ENCODE measurements at regions not wholly inside any gene's neighbourhood (a gene's known extent, or its start where the extent isn't known, plus 50 kb on each side); places are given as distances from the start of the nearest gene placed in this dataset.

DNA sequence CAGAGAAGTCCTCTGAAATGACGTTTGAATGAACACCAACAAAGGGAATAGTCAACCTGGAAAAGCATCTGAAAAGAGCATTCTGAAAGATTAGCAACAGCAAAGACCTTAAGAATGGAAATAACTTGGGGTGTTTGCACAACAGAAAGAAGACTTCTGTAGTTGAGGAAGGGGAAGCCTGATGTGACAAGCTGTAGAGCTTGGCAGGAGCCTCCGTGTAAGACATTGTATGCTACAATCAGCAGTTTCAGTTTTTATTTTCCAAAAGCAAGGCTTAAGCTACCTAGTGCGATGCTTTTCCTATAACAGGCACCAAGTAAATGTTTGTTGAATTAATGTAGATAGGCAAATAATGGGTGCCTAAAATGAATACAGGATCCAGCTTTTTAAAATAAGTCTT lies 484.0 kb downstream of the SPRY1 start:
- Histone ChIP-seq H3K4me3 (no peak overlapping the region), H3K27ac (no peak overlapping the region)
- no peak for DNase-seq (ENCODE audit: low spot score)
- TF ChIP-seq, protein P1, sequence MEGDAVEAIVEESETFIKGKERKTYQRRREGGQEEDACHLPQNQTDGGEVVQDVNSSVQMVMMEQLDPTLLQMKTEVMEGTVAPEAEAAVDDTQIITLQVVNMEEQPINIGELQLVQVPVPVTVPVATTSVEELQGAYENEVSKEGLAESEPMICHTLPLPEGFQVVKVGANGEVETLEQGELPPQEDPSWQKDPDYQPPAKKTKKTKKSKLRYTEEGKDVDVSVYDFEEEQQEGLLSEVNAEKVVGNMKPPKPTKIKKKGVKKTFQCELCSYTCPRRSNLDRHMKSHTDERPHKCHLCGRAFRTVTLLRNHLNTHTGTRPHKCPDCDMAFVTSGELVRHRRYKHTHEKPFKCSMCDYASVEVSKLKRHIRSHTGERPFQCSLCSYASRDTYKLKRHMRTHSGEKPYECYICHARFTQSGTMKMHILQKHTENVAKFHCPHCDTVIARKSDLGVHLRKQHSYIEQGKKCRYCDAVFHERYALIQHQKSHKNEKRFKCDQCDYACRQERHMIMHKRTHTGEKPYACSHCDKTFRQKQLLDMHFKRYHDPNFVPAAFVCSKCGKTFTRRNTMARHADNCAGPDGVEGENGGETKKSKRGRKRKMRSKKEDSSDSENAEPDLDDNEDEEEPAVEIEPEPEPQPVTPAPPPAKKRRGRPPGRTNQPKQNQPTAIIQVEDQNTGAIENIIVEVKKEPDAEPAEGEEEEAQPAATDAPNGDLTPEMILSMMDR (IDR thresholded peaks at IDR 0.05): no peak

DNA sequence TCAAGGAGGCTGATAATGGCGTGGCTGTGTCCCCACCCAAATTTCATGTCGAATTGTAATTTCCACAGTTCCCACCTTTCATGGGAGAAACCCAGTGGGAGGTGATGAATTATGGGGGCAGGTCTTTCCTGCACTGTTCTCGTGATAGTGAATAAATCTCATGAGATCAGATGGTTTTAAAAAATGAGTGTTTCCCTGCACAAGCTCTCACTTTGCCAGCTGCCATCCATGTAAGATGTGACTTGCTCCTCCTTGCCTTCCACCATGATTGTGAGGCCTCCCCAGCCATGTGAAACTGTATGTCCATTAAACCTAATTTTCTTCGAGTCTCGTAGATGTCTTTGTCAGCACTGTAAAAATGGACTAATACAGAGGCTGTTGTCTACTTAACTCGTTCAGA lies 488.3 kb downstream of the SPRY1 start:
- DNase-seq (ENCODE audit: low spot score): no peak
- TF ChIP-seq, protein P1 (IDR thresholded peaks at IDR 0.05): no peak
- Histone ChIP-seq H3K4me3 (no peak overlapping the region), H3K27ac (no peak overlapping the region)

DNA sequence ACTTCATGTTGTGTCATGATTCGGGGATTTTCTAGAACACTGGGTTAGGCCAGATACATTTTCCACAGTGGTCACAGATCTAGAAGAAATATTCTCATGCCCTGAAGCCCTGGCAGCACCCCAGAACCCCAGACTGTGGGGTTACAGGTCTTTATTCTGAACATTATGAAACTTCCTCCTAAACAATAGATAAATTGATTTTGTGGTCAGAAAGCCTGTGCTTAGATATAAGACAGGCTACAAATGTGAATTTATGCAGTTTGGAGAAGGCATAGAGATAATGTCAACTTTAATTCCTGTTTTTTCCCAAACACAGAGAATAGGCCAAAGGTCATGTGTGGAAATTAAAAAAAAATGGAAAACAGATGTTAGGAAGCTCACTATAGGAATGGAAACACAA lies 492.9 kb downstream of the SPRY1 start:
- H3K4me3 ChIP-seq: no peak overlapping the region
- no peak overlapping the region for H3K27ac ChIP-seq
- TF ChIP-seq, protein P1 (IDR thresholded peaks at IDR 0.05): no peak
- DNase-seq (ENCODE audit: low spot score): no peak

DNA sequence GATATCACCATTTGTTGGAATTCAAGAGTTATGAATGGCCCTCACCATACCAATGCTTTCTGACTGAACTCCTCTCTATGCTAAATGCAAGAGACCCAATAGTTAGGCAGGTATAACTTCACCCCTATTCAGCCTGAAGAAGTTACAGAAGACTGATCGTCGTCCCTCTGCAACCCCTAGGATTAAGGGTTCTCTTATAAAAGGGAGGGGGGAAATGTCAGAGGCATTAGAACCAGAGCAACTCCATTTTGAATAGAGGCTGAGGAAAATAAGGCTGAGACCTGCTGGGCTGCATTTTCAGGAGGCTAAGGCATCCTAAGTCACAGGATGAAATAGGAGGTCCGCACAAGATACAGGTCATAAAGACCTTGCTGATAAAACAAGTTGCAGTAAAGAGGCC lies 494.3 kb downstream of the SPRY1 start:
- no peak for DNase-seq (ENCODE audit: low spot score)
- TF ChIP-seq, protein P1 (IDR thresholded peaks at IDR 0.05): no peak
- Histone ChIP-seq H3K4me3 (no peak overlapping the region), H3K27ac (no peak overlapping the region)

DNA sequence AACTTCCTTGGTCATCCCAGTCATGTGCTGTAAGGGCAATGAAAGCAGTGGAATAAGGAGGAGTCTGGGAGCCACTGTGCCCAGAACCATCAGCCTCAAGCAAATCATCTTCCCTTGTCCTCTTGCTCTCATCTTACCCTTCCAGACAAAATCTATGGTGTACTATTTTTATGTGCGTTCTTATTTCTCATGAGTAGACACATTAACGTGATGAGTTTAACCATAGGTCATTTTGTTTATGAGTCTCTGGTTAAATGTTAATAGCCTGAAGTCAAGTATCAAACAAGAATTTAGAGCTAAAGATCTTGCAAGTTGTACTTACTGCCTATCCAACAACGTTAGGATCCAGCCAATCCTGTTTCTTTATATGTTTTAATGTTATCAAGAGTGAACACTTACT lies 495.3 kb downstream of the SPRY1 start:
- TF ChIP-seq, protein P1 (IDR thresholded peaks at IDR 0.05): no peak
- H3K27ac ChIP-seq: no peak overlapping the region
- no peak for DNase-seq (ENCODE audit: low spot score)
- no peak overlapping the region for H3K4me3 ChIP-seq

DNA sequence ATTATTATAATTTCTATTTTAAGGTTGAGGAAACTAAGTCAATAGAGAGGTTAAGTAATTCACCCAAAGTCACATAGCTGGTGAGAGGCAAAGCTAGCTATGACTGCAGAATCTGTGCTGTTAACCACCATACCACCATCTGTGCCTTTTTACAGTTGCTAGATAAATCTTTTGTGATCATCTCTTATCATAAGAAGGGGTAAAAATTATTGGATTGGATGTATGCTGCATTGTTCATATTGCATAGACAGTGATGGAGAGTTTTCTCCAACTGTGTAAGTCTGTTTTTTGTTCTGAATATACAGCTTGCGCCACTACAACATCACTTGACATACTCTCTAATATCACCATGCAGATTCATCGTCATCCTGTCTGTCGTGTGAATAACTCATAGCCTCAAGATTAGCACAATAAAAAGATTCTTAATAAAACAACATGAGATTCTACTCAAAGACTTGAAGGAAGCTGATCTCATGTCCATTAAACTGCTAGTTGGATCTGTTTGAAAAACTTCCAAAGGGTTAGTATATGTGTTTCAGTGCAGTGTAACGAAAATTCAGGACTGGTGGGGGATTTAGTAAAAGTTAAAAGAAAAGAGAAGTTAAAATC lies 495.9 kb downstream of the SPRY1 start:
- no peak overlapping the region for H3K4me3 ChIP-seq
- peak overlapping the region in 1 of 2 donors; percentile 63 for H3K27ac ChIP-seq
- TF ChIP-seq, protein P1 (IDR thresholded peaks at IDR 0.05): no peak
- DNase-seq (ENCODE audit: low spot score): no peak

Measured in coronary artery (tissue), 2 donors.